ENCODE measurements at regions not wholly inside any gene's neighbourhood (a gene's known extent, or its start where the extent isn't known, plus 50 kb on each side); places are given as distances from the start of the nearest gene placed in this dataset.

GRCh38 chrY:7932424-7932823 lies 1020.9 kb upstream of the AMELY start:
- no peaks in the 10 kb centered on the region for H3K36me3 ChIP-seq (ENCODE audit: control insufficient read depth, insufficient read depth, low read length)
- no peak for TF ChIP-seq CTCF (conservative IDR thresholded peaks at IDR 0.05)
- 100% methylated on average over 1 of the region's 1 CpG; no CpG with 5 or more reads in 1 of the 2 experiments for WGBS, 2 experiments (ENCODE audit: insufficient coverage in 1 of 2, insufficient read length in 1 of 2)
- Mint-ChIP-seq H3K27ac (no peak overlapping the region), H3K4me3 (no peak overlapping the region), H3K27me3 (ENCODE audit: insufficient read depth) (no peaks in the 10 kb centered on the region), H3K36me3 (ENCODE audit: low read depth) (no peaks in the 10 kb centered on the region), H3K4me1 (no peaks in the 10 kb centered on the region), H3K9me3 (no peaks in the 10 kb centered on the region)
- no peak overlapping the region for H3K9ac ChIP-seq (ENCODE audit: extremely low read depth, low read length, poor library complexity, severe bottlenecking)
- DNase-seq: no peak
- no peaks in the 10 kb centered on the region for H3K4me1 ChIP-seq (ENCODE audit: control insufficient read depth, insufficient read depth, low read length)
- H3K27me3 ChIP-seq (ENCODE audit: control insufficient read depth, insufficient read depth, low read length, poor library complexity, severe bottlenecking): no peaks in the 10 kb centered on the region
- H3K4me3 ChIP-seq (ENCODE audit: low read length): no peak overlapping the region
- H3K9me3 ChIP-seq (ENCODE audit: control insufficient read depth, low read length): no peaks in the 10 kb centered on the region
- no peak overlapping the region for H3K27ac ChIP-seq (ENCODE audit: low read depth, low read length)

- H3K27me3 ChIP-seq (ENCODE audit: control insufficient read depth, insufficient read depth, low read length, poor library complexity, severe bottlenecking): no peaks in the 10 kb centered on the region
- no peak overlapping the region for H3K27ac ChIP-seq (ENCODE audit: low read depth, low read length)
- H3K4me3 ChIP-seq (ENCODE audit: low read length): no peak overlapping the region
- Mint-ChIP-seq H3K4me3 (no peak overlapping the region), H3K36me3 (ENCODE audit: low read depth) (no peaks in the 10 kb centered on the region), H3K4me1 (no peaks in the 10 kb centered on the region), H3K27ac (no peak overlapping the region), H3K9me3 (no peaks in the 10 kb centered on the region), H3K27me3 (ENCODE audit: insufficient read depth) (no peaks in the 10 kb centered on the region)
- H3K36me3 ChIP-seq (ENCODE audit: control insufficient read depth, insufficient read depth, low read length): no peaks in the 10 kb centered on the region
- H3K4me1 ChIP-seq (ENCODE audit: control insufficient read depth, insufficient read depth, low read length): no peaks in the 10 kb centered on the region
- H3K9ac ChIP-seq (ENCODE audit: extremely low read depth, low read length, poor library complexity, severe bottlenecking): no peak overlapping the region
- TF ChIP-seq CTCF (conservative IDR thresholded peaks at IDR 0.05): no peak
- DNase-seq: no peak
- WGBS, 2 experiments (ENCODE audit: insufficient coverage in 1 of 2, insufficient read length in 1 of 2): 92 to 100% methylated on average over 1 of the region's 1 CpG
- H3K9me3 ChIP-seq (ENCODE audit: control insufficient read depth, low read length): no peaks in the 10 kb centered on the region
Measured at GRCh38 chrY:7929866-7930265, 1018.3 kb upstream of the AMELY start.

- no peak for DNase-seq
- H3K9ac ChIP-seq (ENCODE audit: extremely low read depth, low read length, poor library complexity, severe bottlenecking): no peak overlapping the region
- Mint-ChIP-seq H3K36me3 (ENCODE audit: low read depth) (no peaks in the 10 kb centered on the region), H3K27ac (no peak overlapping the region), H3K4me1 (no peaks in the 10 kb centered on the region), H3K27me3 (ENCODE audit: insufficient read depth) (no peaks in the 10 kb centered on the region), H3K4me3 (no peak overlapping the region), H3K9me3 (no peaks in the 10 kb centered on the region)
- no peak overlapping the region for H3K27ac ChIP-seq (ENCODE audit: low read depth, low read length)
- no peaks in the 10 kb centered on the region for H3K27me3 ChIP-seq (ENCODE audit: control insufficient read depth, insufficient read depth, low read length, poor library complexity, severe bottlenecking)
- no peak for TF ChIP-seq CTCF (conservative IDR thresholded peaks at IDR 0.05)
- no peaks in the 10 kb centered on the region for H3K9me3 ChIP-seq (ENCODE audit: control insufficient read depth, low read length)
- 96% methylated on average over 2 of the region's 2 CpGs; no CpG with 5 or more reads in 1 of the 2 experiments for WGBS, 2 experiments (ENCODE audit: insufficient coverage in 1 of 2, insufficient read length in 1 of 2)
- H3K4me1 ChIP-seq (ENCODE audit: control insufficient read depth, insufficient read depth, low read length): no peaks in the 10 kb centered on the region
- H3K4me3 ChIP-seq (ENCODE audit: low read length): no peak overlapping the region
- no peaks in the 10 kb centered on the region for H3K36me3 ChIP-seq (ENCODE audit: control insufficient read depth, insufficient read depth, low read length)
Measured at GRCh38 chrY:7924059-7924458, 1012.5 kb upstream of the AMELY start.
